K562 (cell line): ENCODE measurements at regions not wholly inside any gene's neighbourhood (a gene's known extent, or its start where the extent isn't known, plus 50 kb on each side); places are given as distances from the start of the nearest gene placed in this dataset.

Experiments
- ATAC-seq: fragments of 200-7000 bp; cut with Tn5 transposase; 3 replicates; pipeline ENCODE4 v1.9.1; 2020; ENCODE audit warnings: moderate library complexity
- BruUV-seq: library from RNA; stranded (reverse); fragments of 400-500 nt; replicated peaks from 2 replicates; lab custom pipeline; 2021; lab: Mats Ljungman, UMichigan
- CTCF ChIA-PET: fragments of 300-600 bp; formaldehyde crosslinking; extraction: SDS; loops from one replicate; lab custom pipeline; 2021; ENCODE audit warnings: low intra/inter-chr PET ratio; lab: Yijun Ruan, JAX
- POLR2A ChIA-PET: fragments of 300-600, 350-650 bp; sonication (Branson Sonifier 250); formaldehyde crosslinking; extraction: SDS; loops from one replicate; lab custom pipeline; 2021; ENCODE audit warnings: antibody characterized with exemption, inconsistent platforms; lab: Yijun Ruan, JAX
- DNase-seq, 4 experiments: peaks; one replicate each; pipeline versions ENCODE4 v3.0.0 to v3.0.0-alpha.2; 2011 to 2018; ENCODE audit warnings: low spot score in 3 of 4, mixed read lengths in 3 of 4; ENCODE audit errors: extremely low read depth in 1 of 4
- FAIRE-seq: peaks from 2 replicates; lab custom pipeline; 2011; peaks lifted over from hg19 to GRCh38; lab: Jason Lieb, UNC
- H2AFZ ChIP-seq: 2 replicates; pipeline ENCODE4 v1.6.0; 2011; ENCODE audit warnings: low read depth, low read length, control low read depth, inconsistent platforms
- H3K27ac ChIP-seq: fragments of 200-600 bp; 3 replicates; pipeline ENCODE4 v1.8.0; 2011; ENCODE audit warnings: low read depth, mild to moderate bottlenecking, control low read depth, inconsistent platforms, low read length, moderate library complexity, mixed read lengths; ENCODE audit errors: extremely low read depth
- H3K27me3 ChIP-seq, 2 experiments: fragments of 300-600 bp in 1 of 2; 2 replicates in 1 of 2; 3 replicates in 1 of 2; pipeline versions ENCODE4 v1.6.0 to v1.8.0; 2011; ENCODE audit warnings: inconsistent platforms in 2 of 2, low read length in 2 of 2, mild to moderate bottlenecking in 1 of 2, mixed read lengths in 1 of 2, moderate library complexity in 1 of 2; ENCODE audit not compliant: control insufficient read depth in 2 of 2, insufficient read depth in 2 of 2
- H3K36me3 ChIP-seq: fragments of 300-600 bp; 3 replicates; pipeline ENCODE4 v1.8.0; 2011; ENCODE audit warnings: mild to moderate bottlenecking, low read length, inconsistent platforms; ENCODE audit not compliant: control insufficient read depth, insufficient read depth
- H3K4me1 ChIP-seq, 2 experiments: fragments of 200-600 bp in 1 of 2; replicated peaks in 1 of 2; 2 replicates in 1 of 2; 3 replicates in 1 of 2; pipeline versions ENCODE4 v1.5.1 to v1.8.0; 2011; ENCODE audit warnings: inconsistent platforms in 2 of 2, low read length in 2 of 2, mild to moderate bottlenecking in 1 of 2, mixed read lengths in 1 of 2, moderate library complexity in 1 of 2; ENCODE audit not compliant: control insufficient read depth in 2 of 2, insufficient read depth in 2 of 2
- H3K4me2 ChIP-seq: 2 replicates; pipeline ENCODE4 v1.6.1; 2011; ENCODE audit warnings: low read length, control low read depth, inconsistent platforms, mixed read lengths; ENCODE audit not compliant: insufficient read depth
- H3K4me3 ChIP-seq: fragments of 200-600 bp; sonication (generic), shearing (Covaris generic); 2 replicates; pipeline ENCODE4 v1.5.1; 2016; ENCODE audit warnings: control low read depth, inconsistent platforms
- H3K79me2 ChIP-seq: fragments of 200-600 bp; 3 replicates; pipeline ENCODE4 v1.8.0; 2011; ENCODE audit warnings: low read length, inconsistent platforms; ENCODE audit not compliant: control insufficient read depth, insufficient read depth
- H3K9ac ChIP-seq, 2 experiments: 2 replicates each; pipeline versions ENCODE4 v1.6.0 to v1.6.1; 2011; ENCODE audit warnings: low read depth in 2 of 2, low read length in 2 of 2, control low read depth in 1 of 2, inconsistent platforms in 1 of 2, mild to moderate bottlenecking in 1 of 2, mixed read lengths in 1 of 2; ENCODE audit not compliant: insufficient read depth in 1 of 2
- H3K9me1 ChIP-seq: one replicate; pipeline ENCODE4 v1.6.0; 2011; ENCODE audit warnings: inconsistent platforms, mild to moderate bottlenecking, low read length, moderate library complexity; ENCODE audit not compliant: control insufficient read depth, insufficient read depth
- H3K9me3 ChIP-seq: replicated peaks from 2 replicates; pipeline ENCODE4 v1.5.1; 2011; ENCODE audit warnings: low read depth, low read length, inconsistent platforms; ENCODE audit not compliant: control insufficient read depth, insufficient read depth
- H4K20me1 ChIP-seq: replicated peaks from 2 replicates; pipeline ENCODE4 v1.6.1; 2011; ENCODE audit warnings: low read length, inconsistent platforms, mixed read lengths; ENCODE audit not compliant: control insufficient read depth, insufficient read depth
- CBX1 ChIP-seq: sonication (generic); IDR thresholded peaks from 2 replicates; pipeline ENCODE4 v1.6.1; 2016; ENCODE audit warnings: antibody characterized with exemption, low read depth, mild to moderate bottlenecking
- GTF2F1 ChIP-seq: IDR thresholded peaks from 2 replicates; pipeline ENCODE4 v1.6.1; 2011; ENCODE audit warnings: low read depth, low read length, improper control_type of control experiment
- HDAC6 ChIP-seq: IDR thresholded peaks from 2 replicates; pipeline ENCODE4 v1.6.1; 2012; ENCODE audit warnings: low read depth, mild to moderate bottlenecking, control low read depth, inconsistent platforms, low read length, moderate library complexity
- MEF2A ChIP-seq: IDR thresholded peaks from 2 replicates; pipeline ENCODE4 v1.6.1; 2011; ENCODE audit warnings: low read depth, mild to moderate bottlenecking, low read length, moderate library complexity; ENCODE audit not compliant: control insufficient read depth
- OTX1 ChIP-seq: fragments of 450-650 bp; formaldehyde crosslinking; IDR thresholded peaks from 2 replicates; pipeline ENCODE4 v1.4.0; 2022; ENCODE audit warnings: mild to moderate bottlenecking
- PHF20 ChIP-seq: fragments of 450-650 bp; IDR thresholded peaks from 2 replicates; pipeline ENCODE4 v1.6.1; 2018; ENCODE audit not compliant: partially characterized antibody
- PYGO2 ChIP-seq: fragments of 450-650 bp; IDR thresholded peaks from 2 replicates; pipeline ENCODE4 v1.6.1; 2016; ENCODE audit warnings: mild to moderate bottlenecking, missing genetic modification characterization, moderate library complexity, missing compliant biosample characterization
- SMC3 ChIP-seq: conservative IDR thresholded peaks from 2 replicates; pipeline ENCODE4 v1.6.1; 2011; ENCODE audit warnings: low read depth, low read length, improper control_type of control experiment; ENCODE audit not compliant: insufficient read depth
- TAF7 ChIP-seq: fragments of 450-650 bp; IDR thresholded peaks from 2 replicates; pipeline ENCODE4 v1.6.1; 2016; ENCODE audit warnings: missing genetic modification characterization, missing compliant biosample characterization
- TCF7L2 ChIP-seq: fragments of 150-350 bp; IDR thresholded peaks from 2 replicates; pipeline ENCODE4 v1.6.1; 2016; ENCODE audit warnings: low read depth, mild to moderate bottlenecking, low read length, moderate library complexity
- ZNF431 ChIP-seq: sonication (generic); formaldehyde crosslinking; IDR thresholded peaks from 2 replicates; pipeline ENCODE4 v1.8.0; 2022; ENCODE audit warnings: mild to moderate bottlenecking, missing genetic modification reagents
- whole genome bisulfite sequencing: fragments of 100-300 bp; shearing (Covaris generic); methylation state at CpG from one replicate; pipeline ENCODE4 v1.1.6; 2016; ENCODE audit warnings: low coverage, mixed read lengths; ENCODE audit not compliant: insufficient coverage; ENCODE audit errors: missing lambda C conversion rate; 5-methylcytosine and 5-hydroxymethylcytosine counted together
- in situ Hi-C: fragments of 300-500 bp; cut with MboI; formaldehyde crosslinking; loops from 4 replicates; pipeline ENCODE4 v1.15.0; 2018; ENCODE audit warnings: inconsistent platforms, mixed read lengths
- intact Hi-C: fragments of 100-400 bp; cut with micrococcal nuclease; formaldehyde crosslinking; loops from 2 replicates; pipeline ENCODE4 v1.14.2; 2022
- TF ChIP-seq, protein P1 (sequence below): sonication (generic); formaldehyde crosslinking; IDR thresholded peaks from 2 replicates; pipeline ENCODE4 v1.8.1; 2022; ENCODE audit warnings: missing genetic modification reagents
- TF ChIP-seq, protein P2 (sequence below): fragments of 250-450 bp; sonication (Bioruptor Pico); IDR thresholded peaks from 2 replicates; pipeline ENCODE4 v1.8.0; 2021; ENCODE audit warnings: moderate library complexity, mild to moderate bottlenecking, inconsistent platforms
- TF ChIP-seq, protein P3 (sequence below): fragments of 450-650 bp; IDR thresholded peaks from 2 replicates; pipeline ENCODE4 v1.6.1; 2017; ENCODE audit warnings: mild to moderate bottlenecking, moderate library complexity

DNA sequence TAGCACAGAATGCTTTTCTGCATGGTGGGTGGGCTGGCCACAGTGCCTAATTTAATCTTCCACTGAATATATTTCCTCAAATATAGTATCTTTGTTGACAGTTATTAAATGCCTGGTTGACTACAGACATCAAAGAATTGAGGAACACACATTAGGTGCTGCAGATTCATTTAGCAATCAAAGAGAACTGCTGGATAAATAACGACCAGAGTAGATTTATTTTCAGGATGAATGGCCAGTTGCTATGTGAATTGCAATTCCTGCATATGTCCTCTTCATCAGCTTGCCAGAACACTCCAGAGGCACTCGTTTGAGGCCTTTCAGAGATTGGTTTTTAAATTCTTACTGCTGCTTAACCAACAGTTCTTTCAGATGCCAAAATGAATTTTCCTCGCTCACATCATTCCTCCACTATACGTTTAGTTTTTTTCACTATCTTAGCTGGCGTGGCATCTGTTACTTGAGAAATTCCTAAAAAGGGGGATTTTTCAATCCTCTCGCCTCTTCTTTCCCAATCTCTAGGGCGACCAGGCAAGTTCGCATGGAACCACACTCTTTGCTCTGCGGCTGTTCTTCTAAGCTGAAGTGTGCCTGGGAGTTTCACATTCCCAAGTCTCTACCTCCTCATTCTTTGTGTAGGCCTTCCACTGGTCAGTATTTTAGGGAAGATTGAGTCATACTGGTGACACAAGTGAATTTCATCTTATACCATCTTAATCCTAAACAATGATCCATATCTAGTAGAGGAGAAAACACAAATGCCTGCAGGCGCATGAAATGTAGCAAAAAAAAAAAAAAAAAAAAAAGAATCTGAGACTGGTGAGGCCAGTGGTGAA lies 237.1 kb upstream of the NMUR2 start (continued):
- TF ChIP-seq PHF20 (no peak), PYGO2 (tag) (no peak), TAF7 (tag) (no peak), CBX1 (no peak), ZNF431 (no peak)

DNA sequence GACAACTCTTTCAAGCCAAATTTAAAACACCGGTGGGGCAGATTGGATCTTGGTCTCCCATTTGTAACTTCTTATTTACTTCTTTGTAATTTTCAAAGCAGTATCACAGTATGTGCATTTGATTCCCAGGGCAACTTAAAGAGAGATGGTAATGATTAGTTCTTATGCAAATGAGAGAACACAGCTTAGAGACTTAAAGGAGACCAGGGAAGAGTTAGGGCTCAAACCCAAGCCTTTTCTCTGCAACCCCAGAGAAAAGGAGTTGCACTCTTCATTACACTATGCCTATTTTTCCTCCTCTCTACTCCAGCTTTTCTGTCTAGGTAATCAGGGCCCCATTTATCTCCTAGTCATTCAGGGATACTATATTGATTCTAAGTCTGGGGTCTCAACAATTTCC lies 237.8 kb upstream of the NMUR2 start:
- no peak overlapping the region for H3K27ac ChIP-seq
- in situ Hi-C loops = no loop called here
- no peak overlapping the region for H3K4me2 ChIP-seq
- H4K20me1 ChIP-seq = no peaks in the 10 kb centered on the region
- H3K27me3 ChIP-seq = no peaks in the 10 kb centered on the region
- H3K9me3 ChIP-seq = no peaks in the 10 kb centered on the region
- DNase-seq (no peak), ATAC-seq (no peak), FAIRE-seq (no peak)
- no peaks in the 10 kb centered on the region for H3K36me3 ChIP-seq
- H3K4me1 ChIP-seq = no peaks in the 10 kb centered on the region
- BruUV-seq = no TSS peak
- no peak overlapping the region for H3K9ac ChIP-seq
- no peaks in the 10 kb centered on the region for H3K9me1 ChIP-seq
- 10% methylated on average over 1 of the region's 1 CpG for WGBS
- intact Hi-C loops = no loop called here
- no peak overlapping the region for H2AFZ ChIP-seq
- H3K79me2 ChIP-seq = no peaks in the 10 kb centered on the region
- TF ChIP-seq, protein P1, sequence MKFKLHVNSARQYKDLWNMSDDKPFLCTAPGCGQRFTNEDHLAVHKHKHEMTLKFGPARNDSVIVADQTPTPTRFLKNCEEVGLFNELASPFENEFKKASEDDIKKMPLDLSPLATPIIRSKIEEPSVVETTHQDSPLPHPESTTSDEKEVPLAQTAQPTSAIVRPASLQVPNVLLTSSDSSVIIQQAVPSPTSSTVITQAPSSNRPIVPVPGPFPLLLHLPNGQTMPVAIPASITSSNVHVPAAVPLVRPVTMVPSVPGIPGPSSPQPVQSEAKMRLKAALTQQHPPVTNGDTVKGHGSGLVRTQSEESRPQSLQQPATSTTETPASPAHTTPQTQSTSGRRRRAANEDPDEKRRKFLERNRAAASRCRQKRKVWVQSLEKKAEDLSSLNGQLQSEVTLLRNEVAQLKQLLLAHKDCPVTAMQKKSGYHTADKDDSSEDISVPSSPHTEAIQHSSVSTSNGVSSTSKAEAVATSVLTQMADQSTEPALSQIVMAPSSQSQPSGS (CRISPR knock-in tag) = no peak
- TF ChIP-seq TCF7L2 (no peak), MEF2A (no peak), SMC3 (no peak), HDAC6 (no peak), GTF2F1 (no peak), OTX1 (CRISPR knock-in tag) (no peak)
- TF ChIP-seq, protein P2, sequence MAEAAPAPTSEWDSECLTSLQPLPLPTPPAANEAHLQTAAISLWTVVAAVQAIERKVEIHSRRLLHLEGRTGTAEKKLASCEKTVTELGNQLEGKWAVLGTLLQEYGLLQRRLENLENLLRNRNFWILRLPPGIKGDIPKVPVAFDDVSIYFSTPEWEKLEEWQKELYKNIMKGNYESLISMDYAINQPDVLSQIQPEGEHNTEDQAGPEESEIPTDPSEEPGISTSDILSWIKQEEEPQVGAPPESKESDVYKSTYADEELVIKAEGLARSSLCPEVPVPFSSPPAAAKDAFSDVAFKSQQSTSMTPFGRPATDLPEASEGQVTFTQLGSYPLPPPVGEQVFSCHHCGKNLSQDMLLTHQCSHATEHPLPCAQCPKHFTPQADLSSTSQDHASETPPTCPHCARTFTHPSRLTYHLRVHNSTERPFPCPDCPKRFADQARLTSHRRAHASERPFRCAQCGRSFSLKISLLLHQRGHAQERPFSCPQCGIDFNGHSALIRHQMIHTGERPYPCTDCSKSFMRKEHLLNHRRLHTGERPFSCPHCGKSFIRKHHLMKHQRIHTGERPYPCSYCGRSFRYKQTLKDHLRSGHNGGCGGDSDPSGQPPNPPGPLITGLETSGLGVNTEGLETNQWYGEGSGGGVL (CRISPR knock-in tag) = no peak
- TF ChIP-seq, protein P3, sequence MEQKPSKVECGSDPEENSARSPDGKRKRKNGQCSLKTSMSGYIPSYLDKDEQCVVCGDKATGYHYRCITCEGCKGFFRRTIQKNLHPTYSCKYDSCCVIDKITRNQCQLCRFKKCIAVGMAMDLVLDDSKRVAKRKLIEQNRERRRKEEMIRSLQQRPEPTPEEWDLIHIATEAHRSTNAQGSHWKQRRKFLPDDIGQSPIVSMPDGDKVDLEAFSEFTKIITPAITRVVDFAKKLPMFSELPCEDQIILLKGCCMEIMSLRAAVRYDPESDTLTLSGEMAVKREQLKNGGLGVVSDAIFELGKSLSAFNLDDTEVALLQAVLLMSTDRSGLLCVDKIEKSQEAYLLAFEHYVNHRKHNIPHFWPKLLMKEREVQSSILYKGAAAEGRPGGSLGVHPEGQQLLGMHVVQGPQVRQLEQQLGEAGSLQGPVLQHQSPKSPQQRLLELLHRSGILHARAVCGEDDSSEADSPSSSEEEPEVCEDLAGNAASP = no peak
- POLR2A ChIA-PET = no interaction called here
- CTCF ChIA-PET = no interaction called here
- no peak overlapping the region for H3K4me3 ChIP-seq
